Daoy (cell line): ENCODE measurements at regions not wholly inside any gene's neighbourhood (a gene's known extent, or its start where the extent isn't known, plus 50 kb on each side); places are given as distances from the start of the nearest gene placed in this dataset.

Source experiments
- DNase-seq: peaks from one replicate; pipeline ENCODE4 v3.0.0-alpha.2; 2015; ENCODE audit warnings: low read depth

DNA sequence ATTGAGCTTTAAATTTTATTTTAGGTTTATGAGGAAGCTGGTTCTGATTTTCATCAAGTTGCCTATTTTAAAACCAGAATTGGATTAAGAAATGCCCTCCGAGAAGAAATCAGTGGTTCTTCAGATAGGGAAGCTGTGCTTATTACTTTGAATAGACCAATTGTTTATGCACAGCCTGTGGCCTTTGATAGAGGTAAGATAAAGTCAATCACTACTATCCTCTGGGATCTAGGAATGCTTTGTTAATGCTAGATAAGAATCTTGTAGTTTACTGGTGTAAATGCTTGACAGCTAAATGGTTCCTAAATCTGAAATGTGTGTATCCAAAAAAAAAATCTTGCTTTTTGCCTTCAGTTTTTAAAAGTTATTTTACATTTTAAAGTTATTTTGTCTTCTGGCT, 73.0 kb upstream of the ADAD1 start:
- DNase-seq, result no peak

DNA sequence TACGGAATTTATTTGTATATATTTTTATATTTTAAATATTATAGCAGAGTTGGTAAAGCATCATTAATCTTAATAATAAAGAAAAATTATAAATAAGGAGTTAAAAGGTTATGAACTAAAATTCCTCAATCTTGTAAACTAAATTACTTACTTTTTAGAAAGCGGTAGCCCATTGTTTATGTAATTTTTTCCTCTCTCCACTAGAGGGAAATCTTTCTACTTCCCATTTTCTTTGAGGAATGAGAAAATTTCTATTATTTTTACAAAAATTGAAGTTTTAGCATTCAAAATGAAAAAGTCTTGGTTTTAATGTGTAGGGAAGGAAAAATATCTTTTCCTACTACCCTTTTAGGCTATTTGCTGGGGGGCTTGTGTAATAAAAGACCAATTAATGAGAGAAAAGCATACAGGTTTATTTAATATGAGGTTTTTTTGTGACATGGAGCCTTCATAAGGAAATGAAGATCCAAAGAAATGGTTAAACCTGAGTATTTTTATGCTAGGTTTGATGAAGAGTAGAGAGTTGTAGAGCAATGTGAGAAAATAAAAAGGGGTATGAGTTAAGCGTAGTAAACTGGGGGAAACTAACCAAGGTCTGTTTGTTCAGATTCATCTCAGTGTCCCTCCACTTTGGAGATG, 68.7 kb upstream of the ADAD1 start:
- DNase-seq, result no peak

DNA sequence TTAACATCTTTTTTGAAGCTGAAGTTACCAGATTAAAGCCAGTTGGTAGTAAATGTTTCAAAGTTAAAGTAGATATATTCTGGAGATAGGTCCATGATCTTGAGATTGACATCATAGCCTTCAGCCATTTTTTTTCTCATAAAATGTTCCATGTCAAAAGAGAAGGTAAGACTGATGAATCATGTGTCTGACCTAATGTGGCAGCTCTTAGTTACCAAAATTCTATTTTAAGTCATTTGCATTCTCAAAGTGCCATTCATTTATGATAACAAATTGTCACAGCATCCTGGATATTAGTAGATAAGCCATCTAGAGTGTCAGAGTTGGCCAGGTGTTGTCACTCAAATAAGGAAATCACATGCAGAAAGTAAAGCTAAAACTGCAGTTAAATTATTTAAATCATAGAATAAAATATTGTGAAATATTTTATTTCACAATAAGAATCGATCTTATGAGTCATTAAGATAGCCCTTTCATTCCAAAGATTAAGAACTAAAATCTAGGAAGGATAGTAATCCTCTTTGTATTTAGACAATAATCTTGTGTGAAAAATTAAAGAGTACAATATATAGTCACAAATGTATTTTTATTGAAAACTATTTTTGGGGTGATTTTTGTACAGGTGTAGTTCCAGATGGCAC, 65.7 kb upstream of the ADAD1 start:
- no peak for DNase-seq

DNA sequence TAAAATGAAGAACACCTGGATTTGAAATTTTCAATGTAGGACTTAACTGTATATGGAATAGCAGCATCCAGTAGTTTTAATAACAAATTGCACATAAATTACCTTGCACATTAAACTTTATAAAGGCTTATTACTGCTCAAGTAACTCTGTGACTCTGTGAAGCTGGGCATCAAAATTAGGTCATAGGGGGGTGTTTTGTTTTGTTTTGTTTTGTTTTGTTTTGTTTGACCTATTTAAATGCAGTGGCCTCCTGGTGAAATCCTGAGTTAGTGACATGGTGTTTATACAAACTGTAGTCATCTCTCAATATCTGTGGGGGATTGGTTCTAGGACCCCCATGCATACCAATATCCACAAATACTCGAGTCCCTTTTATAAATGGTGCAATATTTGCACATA, 51.9 kb upstream of the ADAD1 start:
- no peak for DNase-seq

DNA sequence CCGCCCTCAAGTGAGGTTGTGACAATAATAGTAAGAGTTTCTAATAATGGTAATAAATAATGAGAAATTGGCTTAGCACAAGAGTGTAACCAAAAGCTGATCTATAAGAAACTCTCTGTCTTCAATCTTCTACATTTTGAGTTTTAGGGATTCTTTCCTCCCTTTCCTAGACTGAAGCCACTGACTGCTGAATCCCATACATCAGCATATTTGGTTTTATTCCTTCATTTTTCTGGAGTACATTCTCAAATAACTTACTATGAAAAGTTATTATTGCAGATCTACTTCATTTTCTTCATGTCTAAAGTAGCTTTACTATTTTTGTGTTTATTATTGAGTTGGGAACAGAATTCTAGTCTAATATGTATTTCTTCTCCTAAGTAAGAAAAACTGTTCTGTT, 49.9 kb upstream of the ADAD1 start:
- no peak for DNase-seq
